Neural crest cell (in vitro differentiated cells): ENCODE measurements at regions not wholly inside any gene's neighbourhood (a gene's known extent, or its start where the extent isn't known, plus 50 kb on each side); places are given as distances from the start of the nearest gene placed in this dataset.

Experiments used
- DNase-seq: peaks from one replicate; pipeline ENCODE4 v3.0.0; 2021; ENCODE audit warnings: low read depth, mixed read lengths, low spot score
- H3K27ac Mint-ChIP-seq: one replicate; pipeline ENCODE4 v1.8.0; 2021; ENCODE audit warnings: mild to moderate bottlenecking, mixed read lengths; ENCODE audit not compliant: unreplicated experiment
- H3K27me3 Mint-ChIP-seq: 2 replicates; pipeline ENCODE4 v1.8.0; 2021; ENCODE audit warnings: low read depth, mild to moderate bottlenecking, mixed read lengths
- H3K36me3 Mint-ChIP-seq: 2 replicates; pipeline ENCODE4 v1.8.0; 2021; ENCODE audit warnings: low read depth, mild to moderate bottlenecking, mixed read lengths
- H3K4me1 Mint-ChIP-seq: 2 replicates; pipeline ENCODE4 v1.8.0; 2021; ENCODE audit warnings: mixed read lengths
- H3K4me3 Mint-ChIP-seq: one replicate; pipeline ENCODE4 v1.8.0; 2021; ENCODE audit warnings: mild to moderate bottlenecking, mixed read lengths
- H3K9me3 Mint-ChIP-seq: 2 replicates; pipeline ENCODE4 v1.8.0; 2021; ENCODE audit warnings: mixed read lengths
- CTCF ChIP-seq: fragments of 200-600 bp; sonication (generic); conservative IDR thresholded peaks from 2 replicates; pipeline ENCODE4 v1.5.0; 2021; ENCODE audit warnings: antibody characterized with exemption, mild to moderate bottlenecking

- no peaks in the 10 kb centered on the region for H3K4me1 Mint-ChIP-seq
- no peaks in the 10 kb centered on the region for H3K9me3 Mint-ChIP-seq
- H3K36me3 Mint-ChIP-seq: no peaks in the 10 kb centered on the region
- DNase-seq: no peak
- H3K27me3 Mint-ChIP-seq: no peaks in the 10 kb centered on the region
- TF ChIP-seq CTCF: no peak
- H3K4me3 Mint-ChIP-seq: no peak overlapping the region
- no peak overlapping the region for H3K27ac Mint-ChIP-seq
Measured at GRCh38 chr1:103854279-103854678, 104.6 kb downstream of the AMY1C start.

DNA sequence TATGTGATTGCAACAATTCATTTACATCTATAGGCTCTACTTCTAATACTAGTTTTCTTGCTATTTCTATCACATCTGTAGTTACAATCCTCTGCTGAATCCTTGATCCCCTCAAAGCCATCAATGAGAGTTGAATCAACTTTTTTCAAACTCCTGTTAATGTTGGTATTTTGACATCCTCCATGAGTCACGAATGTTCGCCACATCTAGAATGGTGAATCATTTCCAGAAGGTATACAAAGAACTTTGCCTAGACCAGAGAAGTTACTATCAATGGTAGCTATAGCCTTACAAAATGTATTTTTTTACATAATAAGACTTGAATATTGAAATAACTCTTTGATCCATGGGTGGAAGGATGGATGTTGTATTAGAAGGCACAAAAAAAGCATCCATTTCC is 110.0 kb downstream of the AMY1C start:
- Mint-ChIP-seq H3K4me3 (no peak overlapping the region), H3K36me3 (no peaks in the 10 kb centered on the region)

GRCh38 chr1:103898576-103899345 is 149.1 kb downstream of the AMY1C start:
- TF ChIP-seq CTCF: no peak
- H3K27me3 Mint-ChIP-seq: no peaks in the 10 kb centered on the region
- peaks cover 2% of the 10 kb centered on the region for H3K9me3 Mint-ChIP-seq
- H3K36me3 Mint-ChIP-seq: no peaks in the 10 kb centered on the region
- H3K4me1 Mint-ChIP-seq: no peaks in the 10 kb centered on the region
- no peak overlapping the region for H3K27ac Mint-ChIP-seq
- DNase-seq: no peak
- no peak overlapping the region for H3K4me3 Mint-ChIP-seq

More for the DNA sequence above, 110.0 kb downstream of the AMY1C start:
- H3K9me3 Mint-ChIP-seq: no peaks in the 10 kb centered on the region
- TF ChIP-seq CTCF: no peak
- no peaks in the 10 kb centered on the region for H3K4me1 Mint-ChIP-seq
- no peak for DNase-seq
- H3K27ac Mint-ChIP-seq: no peak overlapping the region
- H3K27me3 Mint-ChIP-seq: no peaks in the 10 kb centered on the region

DNA sequence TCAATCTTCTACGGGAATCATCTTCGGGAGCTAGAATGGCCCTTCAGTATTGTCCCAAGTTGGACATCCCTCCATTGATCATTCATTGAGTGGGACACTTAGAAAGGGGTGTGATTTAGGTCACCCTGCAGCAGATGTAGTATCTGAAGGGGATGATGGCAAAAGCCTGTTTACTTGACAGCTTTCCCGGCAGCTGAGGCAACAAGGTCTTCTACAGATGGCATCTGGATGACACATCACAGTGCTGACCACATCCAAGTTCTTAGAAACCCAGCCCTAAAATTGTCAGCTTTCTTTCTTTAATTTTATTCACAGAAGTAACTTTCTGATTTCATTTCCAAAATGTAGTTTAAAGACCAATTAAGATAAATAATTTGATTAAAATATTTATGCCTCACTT is 150.3 kb downstream of the AMY1C start:
- Mint-ChIP-seq H3K4me3 (no peak overlapping the region), H3K4me1 (no peaks in the 10 kb centered on the region), H3K36me3 (no peaks in the 10 kb centered on the region), H3K9me3 (peaks cover 2% of the 10 kb centered on the region), H3K27ac (no peak overlapping the region), H3K27me3 (no peaks in the 10 kb centered on the region)
- no peak for DNase-seq
- TF ChIP-seq CTCF: no peak

DNA sequence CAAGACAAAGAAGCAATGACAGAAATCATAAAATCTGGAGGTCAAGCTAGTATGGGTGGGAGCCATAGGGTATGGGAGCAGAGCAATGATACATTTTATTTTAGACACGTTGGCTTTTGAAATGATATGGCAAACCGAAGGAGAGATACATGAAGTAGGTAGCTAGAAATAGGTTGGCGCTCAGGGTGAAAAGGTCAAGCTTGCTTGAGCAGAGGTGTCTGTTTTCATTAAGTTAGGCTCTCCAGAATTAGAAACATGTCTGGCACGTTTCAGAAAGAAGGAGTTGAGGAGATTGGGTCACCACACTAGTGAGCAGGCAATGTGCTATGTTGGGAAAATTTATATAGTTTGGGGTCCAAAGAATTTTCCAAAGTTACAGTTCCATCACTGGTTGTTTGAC is 151.4 kb downstream of the AMY1C start:
- Mint-ChIP-seq H3K4me1 (no peaks in the 10 kb centered on the region), H3K36me3 (no peaks in the 10 kb centered on the region), H3K27ac (no peak overlapping the region), H3K9me3 (peaks cover 2% of the 10 kb centered on the region), H3K27me3 (no peaks in the 10 kb centered on the region), H3K4me3 (no peak overlapping the region)
- no peak for DNase-seq
- no peak for TF ChIP-seq CTCF
